K562 (cell line): ENCODE measurements at regions not wholly inside any gene's neighbourhood (a gene's known extent, or its start where the extent isn't known, plus 50 kb on each side); places are given as distances from the start of the nearest gene placed in this dataset.

Experiments used
- BACH1 ChIP-seq: fragments of 200-800 bp; sonication (Bioruptor generic); IDR thresholded peaks from 2 replicates; pipeline ENCODE4 v1.6.1; 2016; ENCODE audit warnings: missing genetic modification characterization, missing compliant biosample characterization
- BRCA1 ChIP-seq, 2 experiments: fragments of 450-650 bp in 1 of 2; sonication (generic) in 1 of 2; formaldehyde crosslinking in 1 of 2; IDR thresholded peaks; 2 replicates each; pipeline versions ENCODE4 v1.5.0 to v1.6.1; 2017 to 2020; ENCODE audit warnings: mild to moderate bottlenecking in 1 of 2, missing genetic modification reagents in 1 of 2
- CBX5 ChIP-seq: IDR thresholded peaks from 2 replicates; pipeline ENCODE4 v1.6.1; 2014; ENCODE audit warnings: low read depth, borderline replicate concordance
- ELK1 ChIP-seq: sonication (generic); formaldehyde crosslinking; IDR thresholded peaks from 2 replicates; pipeline ENCODE4 v1.8.1; 2022; ENCODE audit warnings: missing genetic modification reagents
- JUN ChIP-seq, 2 experiments: sonication (generic) in 1 of 2; formaldehyde crosslinking in 1 of 2; IDR thresholded peaks; 2 replicates each; pipeline versions ENCODE4 v1.6.1 to v1.8.0; 2012 to 2022; ENCODE audit warnings: borderline replicate concordance in 2 of 2, mild to moderate bottlenecking in 2 of 2, improper control_type of control experiment in 1 of 2, low read depth in 1 of 2, low read length in 1 of 2, missing genetic modification reagents in 1 of 2
- MEIS2 ChIP-seq: fragments of 450-650 bp; IDR thresholded peaks from 2 replicates; pipeline ENCODE4 v1.6.1; 2014; ENCODE audit warnings: mild to moderate bottlenecking; ENCODE audit not compliant: partially characterized antibody
- ZFP30 ChIP-seq: fragments of 250-450 bp; sonication (Bioruptor Pico); IDR thresholded peaks from 2 replicates; pipeline ENCODE4 v1.8.0; 2022; ENCODE audit warnings: moderate library complexity, mild to moderate bottlenecking, inconsistent platforms, borderline replicate concordance
- TF ChIP-seq, protein P1 (sequence below): fragments of 450-650 bp; conservative IDR thresholded peaks from 2 replicates; pipeline ENCODE4 v1.6.1; 2016; ENCODE audit warnings: missing genetic modification characterization, low read depth, mild to moderate bottlenecking, missing compliant biosample characterization, moderate library complexity

DNA sequence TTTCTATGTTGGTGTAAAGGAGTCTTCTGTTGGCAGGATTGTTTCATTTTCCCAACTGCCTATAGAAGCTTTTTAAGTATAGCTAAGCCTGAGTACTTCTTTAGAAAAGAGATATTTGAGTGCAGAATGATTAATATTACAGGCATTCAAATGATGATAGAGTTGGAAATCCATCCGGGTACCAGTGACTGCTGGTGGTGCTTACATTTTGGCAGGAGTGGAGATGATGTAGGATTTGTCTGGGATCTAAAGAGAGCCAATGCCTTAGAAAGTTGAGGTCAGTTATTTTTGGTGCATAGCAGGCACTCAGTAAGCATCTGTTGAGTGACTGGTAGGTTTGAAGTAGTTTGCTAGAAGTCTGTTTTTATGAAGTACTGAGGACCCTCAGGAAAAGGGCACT is 433.5 kb downstream of the DMAC1 start:
- TF ChIP-seq JUN (IDR thresholded peaks at IDR 0.05; ENCODE audit: borderline replicate concordance, low read depth, low read length) (no peak), JUN (CRISPR knock-in tag; IDR thresholded peaks at IDR 0.05; ENCODE audit: borderline replicate concordance) (no peak), BACH1 (no peak), ELK1 (CRISPR knock-in tag) (no peak), MEIS2 (no peak), ZFP30 (CRISPR knock-in tag) (no peak), CBX5 (no peak), BRCA1 (IDR thresholded peaks at IDR 0.05) (no peak), BRCA1 (CRISPR knock-in tag; IDR thresholded peaks at IDR 0.05) (no peak)
- TF ChIP-seq, protein P1, sequence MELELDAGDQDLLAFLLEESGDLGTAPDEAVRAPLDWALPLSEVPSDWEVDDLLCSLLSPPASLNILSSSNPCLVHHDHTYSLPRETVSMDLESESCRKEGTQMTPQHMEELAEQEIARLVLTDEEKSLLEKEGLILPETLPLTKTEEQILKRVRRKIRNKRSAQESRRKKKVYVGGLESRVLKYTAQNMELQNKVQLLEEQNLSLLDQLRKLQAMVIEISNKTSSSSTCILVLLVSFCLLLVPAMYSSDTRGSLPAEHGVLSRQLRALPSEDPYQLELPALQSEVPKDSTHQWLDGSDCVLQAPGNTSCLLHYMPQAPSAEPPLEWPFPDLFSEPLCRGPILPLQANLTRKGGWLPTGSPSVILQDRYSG (tag) = no peak
